ENCODE measurements at regions not wholly inside any gene's neighbourhood (a gene's known extent, or its start where the extent isn't known, plus 50 kb on each side); places are given as distances from the start of the nearest gene placed in this dataset.

GRCh38 chr2:41457026-41457425 lies 590.8 kb upstream of the PKDCC start:
- no peak for DNase-seq (ENCODE audit: low read depth in 1 of 2, low spot score in 1 of 2)

- no peak for DNase-seq (ENCODE audit: low read depth in 1 of 2, low spot score in 1 of 2)
These were observed 587.2 kb upstream of the PKDCC start for GRCh38 chr2:41460661-41461060.

- no peak for DNase-seq (ENCODE audit: low read depth in 1 of 2, low spot score in 1 of 2)
These were observed 583.4 kb upstream of the PKDCC start for GRCh38 chr2:41464395-41464794.

- no peak for DNase-seq (ENCODE audit: low read depth in 1 of 2, low spot score in 1 of 2)
These were observed 571.9 kb upstream of the PKDCC start for GRCh38 chr2:41475959-41476358.

- DNase-seq (ENCODE audit: low read depth in 1 of 2, low spot score in 1 of 2): no peak
These were observed 565.2 kb upstream of the PKDCC start for GRCh38 chr2:41482659-41483058.

- no peak for DNase-seq (ENCODE audit: low read depth in 1 of 2, low spot score in 1 of 2)
These were observed 564.6 kb upstream of the PKDCC start for GRCh38 chr2:41483226-41483625.

- DNase-seq (ENCODE audit: low read depth in 1 of 2, low spot score in 1 of 2): no peak
These were observed 563.6 kb upstream of the PKDCC start for GRCh38 chr2:41483982-41484857.

GRCh38 chr2:41484858-41485234 lies 563.0 kb upstream of the PKDCC start:
- no peak for DNase-seq (ENCODE audit: low read depth in 1 of 2, low spot score in 1 of 2)

- DNase-seq (ENCODE audit: low read depth in 1 of 2, low spot score in 1 of 2): no peak
These were observed 560.9 kb upstream of the PKDCC start for GRCh38 chr2:41486948-41487347.

GRCh38 chr2:41488888-41489287 lies 558.9 kb upstream of the PKDCC start:
- no peak for DNase-seq (ENCODE audit: low read depth in 1 of 2, low spot score in 1 of 2)

GRCh38 chr2:41489638-41490037 lies 558.2 kb upstream of the PKDCC start:
- no peak for DNase-seq (ENCODE audit: low read depth in 1 of 2, low spot score in 1 of 2)

GRCh38 chr2:41495050-41495449 lies 552.8 kb upstream of the PKDCC start:
- DNase-seq (ENCODE audit: low read depth in 1 of 2, low spot score in 1 of 2): no peak

- DNase-seq (ENCODE audit: low read depth in 1 of 2, low spot score in 1 of 2): no peak
These were observed 550.9 kb upstream of the PKDCC start for GRCh38 chr2:41496908-41497307.

- DNase-seq (ENCODE audit: low read depth in 1 of 2, low spot score in 1 of 2): no peak
These were observed 549.0 kb upstream of the PKDCC start for GRCh38 chr2:41498781-41499180.

- no peak for DNase-seq (ENCODE audit: low read depth in 1 of 2, low spot score in 1 of 2)
These were observed 546.9 kb upstream of the PKDCC start for GRCh38 chr2:41500895-41501294.

GRCh38 chr2:41502752-41503151 lies 545.1 kb upstream of the PKDCC start:
- no peak for DNase-seq (ENCODE audit: low read depth in 1 of 2, low spot score in 1 of 2)

GRCh38 chr2:41504532-41504931 lies 543.3 kb upstream of the PKDCC start:
- DNase-seq (ENCODE audit: low read depth in 1 of 2, low spot score in 1 of 2): no peak

GRCh38 chr2:41510108-41510507 lies 537.7 kb upstream of the PKDCC start:
- no peak for DNase-seq (ENCODE audit: low read depth in 1 of 2, low spot score in 1 of 2)

GRCh38 chr2:41521211-41521610 lies 526.6 kb upstream of the PKDCC start:
- no peak for DNase-seq (ENCODE audit: low read depth in 1 of 2, low spot score in 1 of 2)

GRCh38 chr2:41527525-41528323 lies 520.1 kb upstream of the PKDCC start:
- no peak for DNase-seq (ENCODE audit: low read depth in 1 of 2, low spot score in 1 of 2)

GRCh38 chr2:41535575-41535974 lies 512.2 kb upstream of the PKDCC start:
- no peak for DNase-seq (ENCODE audit: low read depth in 1 of 2, low spot score in 1 of 2)

- DNase-seq (ENCODE audit: low read depth in 1 of 2, low spot score in 1 of 2): no peak
These were observed 507.4 kb upstream of the PKDCC start for GRCh38 chr2:41540272-41540998.
